Stimulated activated CD4-positive, alpha-beta T cell treated with anti-CD3 and anti-CD28 coated beads, TNF-alpha, amount 100 ng/mL, for 1 hour (primary cell): ENCODE measurements at regions not wholly inside any gene's neighbourhood (a gene's known extent, or its start where the extent isn't known, plus 50 kb on each side); places are given as distances from the start of the nearest gene placed in this dataset.
"Not testable (repeated sequence)": the region's sequence is repeated elsewhere in the genome, so short reads cannot be mapped to it uniquely, and the experiment has no call there.

Source experiments
- DNase-seq, 3 donors: peaks; one replicate each; pipeline ENCODE4 v3.0.0-alpha.2; 2020; ENCODE audit warnings: low read depth in 3 of 3, low spot score in 1 of 3

DNA sequence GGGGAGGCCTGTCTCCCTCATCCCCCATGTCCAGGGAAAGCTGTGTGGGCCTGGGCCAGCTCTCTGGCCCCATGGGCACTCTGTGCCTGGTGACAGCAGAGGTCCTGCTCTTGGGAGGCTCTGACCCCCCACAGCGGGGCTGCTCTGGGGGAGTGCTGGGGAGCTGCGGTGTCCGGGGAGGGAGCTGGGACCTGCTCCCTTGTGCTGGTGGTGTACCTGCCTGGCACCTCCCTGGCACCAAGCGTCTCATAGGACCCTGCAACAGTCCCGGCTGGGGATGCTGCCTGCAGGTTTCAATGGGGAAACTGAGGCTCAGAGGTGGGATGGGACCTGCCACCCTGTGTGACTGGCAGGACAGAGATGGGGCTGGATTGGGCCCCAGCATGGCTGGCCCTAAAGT is 111.3 kb downstream of the KIF26A start:
- no peak for DNase-seq

DNA sequence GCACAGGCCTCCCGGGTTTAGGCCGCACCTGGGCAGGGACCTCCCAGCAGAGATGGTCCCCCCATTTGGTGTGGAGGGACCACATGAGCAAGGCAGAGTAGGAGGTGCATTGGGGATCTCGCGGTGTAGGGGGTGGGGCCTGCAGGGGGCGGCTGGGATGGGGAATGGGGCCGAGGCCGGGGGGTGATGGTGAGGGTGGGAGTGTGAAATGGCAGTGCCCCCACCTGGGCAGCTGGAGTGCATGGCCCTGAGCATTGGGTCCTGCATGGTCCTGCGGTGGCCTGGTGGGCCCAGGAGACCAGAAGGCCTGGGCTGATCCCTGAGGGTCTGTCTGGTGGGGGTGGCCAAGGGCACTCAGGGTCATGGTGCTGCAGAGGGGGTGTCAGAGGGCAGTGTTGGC is 111.8 kb downstream of the KIF26A start:
- no peak for DNase-seq

DNA sequence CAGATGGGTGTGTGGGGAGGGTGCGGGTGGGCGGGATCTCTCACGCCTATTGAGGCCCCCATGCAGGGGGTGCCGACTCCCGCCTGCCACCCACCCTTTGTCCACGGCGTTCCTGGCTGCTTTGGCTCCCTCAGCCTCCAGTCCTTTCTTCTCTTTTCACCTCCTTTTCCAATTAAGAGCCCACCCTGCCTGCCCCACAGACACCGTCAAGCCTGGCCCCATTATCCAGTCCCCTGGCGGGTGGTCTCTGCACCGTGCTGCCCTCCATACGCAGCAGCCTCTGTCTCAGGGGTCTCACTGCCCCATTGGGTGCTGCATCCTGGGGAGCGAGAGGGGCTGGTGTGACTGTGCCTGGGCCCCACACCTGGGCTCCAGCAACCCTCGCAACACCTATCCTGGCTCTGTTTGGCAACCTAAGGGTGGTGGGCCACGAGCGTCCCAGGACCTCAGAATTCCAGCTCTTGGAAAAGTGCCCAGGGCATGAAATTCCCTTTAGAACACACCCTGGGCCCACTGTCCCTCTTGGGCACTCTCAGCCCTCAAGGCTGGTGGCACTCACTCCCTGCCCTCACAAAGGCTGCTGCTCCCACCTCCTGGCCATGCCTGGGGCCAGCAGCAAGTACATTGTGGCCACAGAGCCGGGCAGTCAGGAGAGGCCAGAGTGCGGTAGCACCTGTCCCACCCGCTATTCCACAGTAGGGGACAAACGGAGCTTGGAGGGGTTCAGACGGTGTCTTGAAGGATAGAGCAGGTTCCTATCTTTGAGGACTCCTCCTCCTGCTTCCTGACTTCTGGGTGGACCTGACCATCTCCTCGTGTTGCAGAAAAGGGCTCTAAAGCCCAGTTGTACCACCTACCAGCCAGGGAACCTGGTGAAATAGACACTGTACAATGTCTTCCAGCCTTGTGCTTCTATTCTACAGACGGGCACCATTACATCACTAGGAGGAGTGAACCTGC is 114.1 kb downstream of the KIF26A start:
- no peak for DNase-seq

DNA sequence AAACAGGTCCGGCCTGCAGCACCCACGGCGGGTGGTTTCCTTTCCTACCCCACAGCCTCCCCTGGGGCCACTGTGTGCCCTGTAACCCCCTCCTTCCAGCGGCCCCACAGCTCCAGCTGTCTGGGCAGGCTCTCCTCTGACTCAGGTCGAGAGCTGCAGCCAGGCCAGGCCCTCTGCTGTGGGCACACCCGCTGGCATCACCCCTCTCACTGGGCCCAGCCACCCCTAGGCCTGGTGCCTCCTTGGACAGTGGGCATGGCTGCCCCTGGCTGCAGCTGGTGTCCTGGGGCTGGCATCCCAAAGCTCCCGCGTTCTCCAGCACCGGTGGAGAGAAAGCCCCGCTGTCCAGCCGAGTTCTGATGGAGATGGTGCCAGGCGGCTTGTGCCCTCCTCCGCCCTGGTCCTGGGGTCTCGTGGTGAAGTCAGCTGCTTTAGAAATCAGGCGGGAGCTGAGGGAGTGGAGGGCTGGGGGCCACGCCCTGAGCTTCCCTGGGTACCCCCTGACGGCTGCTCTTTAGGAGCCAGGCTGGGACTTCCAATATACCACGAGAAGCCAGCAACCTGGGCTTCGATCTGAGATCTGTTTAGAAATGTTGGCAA is 114.9 kb downstream of the KIF26A start:
- no peak for DNase-seq

DNA sequence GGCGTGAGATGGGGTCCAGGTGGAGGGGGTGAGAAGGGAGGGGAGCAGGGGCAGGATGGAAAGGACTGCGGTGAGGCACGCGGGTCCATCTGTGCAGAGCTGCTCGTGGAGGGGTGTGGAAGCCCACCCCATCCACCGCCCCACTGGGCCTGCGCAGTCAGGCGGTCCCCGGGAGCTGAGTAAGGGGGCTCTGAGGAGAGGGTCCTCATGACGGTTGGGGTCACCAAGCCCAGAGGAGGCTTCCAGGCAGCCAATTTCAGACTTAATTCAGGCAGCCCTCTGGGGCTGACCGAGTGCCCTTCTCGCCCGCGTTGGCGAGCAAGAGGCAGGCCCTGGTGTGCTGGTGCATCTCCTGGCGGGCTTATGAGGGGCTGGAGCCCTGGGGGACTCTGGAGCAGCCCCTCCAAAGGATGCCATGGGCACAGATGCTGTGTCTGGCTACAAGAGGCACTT is 115.5 kb downstream of the KIF26A start:
- no peak for DNase-seq

DNA sequence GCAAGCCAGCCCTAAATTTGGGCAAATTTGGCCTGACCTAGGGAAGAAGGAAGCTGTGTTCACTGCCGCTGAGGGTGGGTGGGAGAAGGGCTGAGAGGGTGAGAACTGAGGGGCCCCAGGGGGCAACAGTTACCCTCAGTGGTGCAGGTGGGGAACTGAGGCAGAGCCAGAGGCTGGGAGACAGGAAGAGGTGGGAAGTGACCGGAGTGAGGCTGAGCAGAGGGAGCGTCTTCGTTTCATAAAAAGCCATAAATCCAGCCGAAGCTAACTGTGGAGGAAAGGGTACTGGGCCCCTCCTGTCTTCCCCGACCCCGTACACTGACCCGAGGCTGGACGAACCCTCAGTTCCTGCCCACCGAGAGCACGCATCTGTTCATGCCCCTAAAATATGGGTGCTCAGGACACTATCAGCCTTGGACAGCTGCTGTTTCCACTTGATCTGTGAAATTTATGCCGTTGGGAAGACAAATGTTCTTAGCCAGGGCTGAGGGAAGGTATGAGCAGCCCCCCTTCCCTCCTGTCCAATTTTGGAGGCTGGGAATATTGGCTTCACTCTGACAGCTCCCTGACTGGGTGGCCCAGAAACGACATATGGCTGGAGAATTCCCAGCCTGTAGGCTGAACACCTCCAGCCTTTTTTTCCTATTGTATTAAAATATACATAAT is 116.5 kb downstream of the KIF26A start:
- DNase-seq, result no peak

DNA sequence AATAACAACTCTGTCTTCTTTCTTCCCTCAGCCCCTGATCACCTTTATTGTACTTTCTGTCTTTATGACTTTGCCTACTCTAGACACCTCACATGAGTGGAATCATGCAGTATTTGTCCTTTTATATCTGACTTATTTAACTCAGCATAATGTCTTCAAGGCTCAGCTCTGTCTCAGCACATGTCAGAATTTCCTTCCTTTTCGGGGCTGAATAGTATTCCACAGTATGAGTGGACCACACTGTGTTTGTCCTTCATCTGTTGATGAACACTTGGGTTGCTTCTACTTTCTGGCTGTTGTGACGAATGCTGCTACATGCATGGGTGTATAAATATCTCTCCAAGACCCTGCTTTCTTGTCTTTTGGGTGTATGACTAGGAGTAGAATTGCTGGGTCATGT is 117.6 kb downstream of the KIF26A start:
- DNase-seq, result no peak

DNA sequence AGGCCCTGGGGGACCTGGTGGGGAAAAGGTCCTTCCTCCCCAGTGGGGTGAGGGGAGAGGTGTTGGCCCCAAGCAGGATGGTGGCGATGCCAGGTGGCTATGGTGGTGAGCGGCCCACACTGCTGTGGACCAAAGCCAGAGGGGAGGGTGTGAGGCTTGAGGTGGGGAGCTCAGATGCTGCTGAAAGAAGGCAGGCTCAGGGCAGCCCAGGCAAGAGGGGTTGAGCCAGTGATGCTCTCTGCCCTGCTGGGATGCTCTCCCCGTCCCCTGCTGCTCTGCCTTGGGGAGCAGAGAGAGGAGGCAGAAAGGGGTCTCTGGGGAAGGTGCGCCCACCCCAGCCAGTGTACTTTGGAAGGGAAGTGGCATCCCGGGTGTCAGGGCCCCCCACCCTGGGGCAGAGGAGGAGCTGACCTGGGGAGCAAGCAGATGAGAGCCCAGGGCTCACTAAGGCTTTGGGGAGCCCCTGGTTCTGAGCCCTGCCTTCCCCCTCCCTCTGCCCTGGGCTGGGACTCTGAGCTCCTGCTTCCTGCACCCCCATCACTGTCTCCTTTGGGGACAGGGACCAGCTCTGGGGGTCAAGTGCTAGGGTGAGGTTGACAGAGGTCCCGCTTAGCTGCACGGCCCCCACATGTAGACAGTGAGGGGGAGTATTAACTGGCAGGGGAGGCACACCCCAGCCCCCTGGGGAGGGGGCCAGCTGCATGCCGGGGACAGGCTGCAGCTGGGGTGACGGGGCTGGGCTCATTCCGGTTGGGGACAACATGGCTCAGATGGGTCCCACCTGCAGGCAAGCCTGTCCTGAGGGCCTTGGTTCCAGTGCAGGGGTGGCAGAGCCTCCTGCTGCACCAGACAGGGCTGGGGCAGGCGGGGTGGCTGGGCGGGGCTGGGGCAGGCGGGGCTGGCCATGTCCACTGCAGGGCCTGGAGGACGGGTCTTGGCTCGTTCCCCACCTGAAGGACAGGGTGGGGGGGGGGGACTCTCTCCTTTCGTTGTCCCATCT is 124.4 kb downstream of the KIF26A start:
- no peak for DNase-seq

DNA sequence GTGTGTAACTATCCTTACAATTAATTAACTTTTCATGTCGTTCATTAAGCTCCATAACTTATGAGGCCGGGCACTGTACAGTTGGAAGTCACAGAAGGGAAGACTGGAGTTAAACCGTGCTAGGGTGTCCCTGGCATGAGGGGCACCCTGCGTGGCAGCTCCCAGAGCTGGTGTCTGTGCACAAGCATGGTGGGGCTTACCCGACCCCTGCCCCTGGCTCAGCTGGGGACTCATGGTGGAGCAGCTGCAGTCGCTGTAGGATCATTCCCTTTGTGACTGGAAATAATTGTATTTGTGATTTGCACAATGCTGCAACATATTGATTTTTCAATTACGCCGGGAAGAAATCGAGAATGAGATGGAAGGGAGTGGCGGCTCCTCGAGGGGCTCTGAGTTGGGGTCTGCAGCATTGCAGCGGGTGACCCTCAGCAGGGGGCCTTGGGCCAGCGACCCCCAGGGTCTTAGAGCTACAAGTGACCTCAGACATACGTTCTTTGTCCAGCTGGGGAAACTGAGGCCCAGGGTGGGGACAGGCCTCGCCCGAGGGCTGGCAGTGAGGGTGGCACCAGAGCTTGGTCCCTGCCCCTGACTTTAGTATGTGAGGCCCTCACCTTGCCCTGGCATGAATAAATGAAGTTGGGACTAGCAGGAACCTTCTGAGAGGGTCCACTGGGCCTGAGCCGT is 125.4 kb downstream of the KIF26A start:
- DNase-seq, result no peak

DNA sequence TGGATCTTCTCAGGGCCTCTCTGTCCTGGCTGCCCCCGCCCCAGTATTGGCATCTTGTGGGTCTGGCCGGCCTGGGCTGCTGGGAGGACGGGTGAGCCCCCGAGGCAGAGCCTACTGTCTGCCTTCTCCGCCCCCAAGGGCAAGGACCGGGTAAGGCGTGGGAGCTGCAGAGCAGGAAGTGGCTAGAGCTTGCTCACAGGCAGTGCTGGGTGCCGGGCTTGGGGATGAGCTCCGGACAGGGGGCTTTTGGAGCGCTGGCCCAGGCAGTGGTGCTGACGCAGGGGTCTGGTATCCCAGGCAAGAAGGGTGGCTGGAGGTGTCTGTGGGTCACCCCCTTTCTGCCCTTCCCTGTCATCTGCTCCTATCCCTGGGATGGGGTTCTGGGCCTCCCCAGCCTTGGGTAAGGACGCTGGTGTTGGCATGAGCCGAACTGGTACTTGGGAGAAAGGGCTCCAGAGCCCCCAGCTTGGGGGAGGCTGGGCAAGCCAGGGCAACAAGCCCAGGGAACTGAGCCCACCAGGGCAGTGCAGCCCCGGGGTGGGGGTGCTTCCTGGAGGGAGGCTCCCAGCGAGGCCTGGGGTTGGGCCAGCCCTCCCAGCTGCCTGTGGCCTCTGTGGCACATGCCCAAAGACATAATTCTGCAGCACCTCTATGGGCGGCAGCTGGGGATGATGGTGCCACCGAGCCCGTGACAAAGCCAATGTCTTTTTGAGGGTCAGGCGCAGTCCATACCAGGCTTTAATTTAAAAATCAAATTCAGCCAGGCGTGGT is 126.3 kb downstream of the KIF26A start:
- DNase-seq, result no peak

DNA sequence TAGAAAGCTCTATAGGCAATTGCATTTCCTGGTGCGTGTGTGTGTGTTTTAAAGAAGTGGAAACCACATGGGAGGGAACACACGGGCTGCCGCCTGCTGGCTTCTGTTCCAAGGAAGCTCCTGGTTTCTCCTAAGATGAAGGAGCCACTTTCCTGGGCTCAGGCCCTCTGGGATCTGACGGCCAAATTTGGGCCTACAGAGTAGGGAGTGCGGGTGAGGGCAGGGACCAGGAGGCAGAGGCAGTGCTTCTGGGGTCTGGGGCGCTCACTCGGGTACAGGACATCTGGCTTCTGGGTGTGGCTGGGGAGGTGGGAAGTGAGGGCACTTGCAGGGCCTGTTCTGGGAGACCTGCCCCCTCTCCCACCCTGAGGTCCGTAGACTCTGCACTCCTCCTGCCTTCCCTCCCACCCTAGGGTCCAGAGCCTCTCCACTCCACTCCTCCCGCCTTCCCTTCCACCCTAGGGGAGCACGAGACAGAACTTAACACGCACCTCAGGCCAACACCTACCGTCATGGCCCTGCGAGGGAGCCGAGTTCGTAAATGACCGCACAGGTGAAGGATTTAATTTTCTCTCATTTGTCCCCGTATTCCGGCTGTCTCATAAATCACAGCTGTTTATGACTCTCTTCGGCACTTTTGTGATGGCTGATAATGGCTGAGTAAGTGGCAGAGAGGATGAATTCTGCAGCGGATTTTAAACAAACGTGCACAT is 127.7 kb downstream of the KIF26A start:
- no peak for DNase-seq

DNA sequence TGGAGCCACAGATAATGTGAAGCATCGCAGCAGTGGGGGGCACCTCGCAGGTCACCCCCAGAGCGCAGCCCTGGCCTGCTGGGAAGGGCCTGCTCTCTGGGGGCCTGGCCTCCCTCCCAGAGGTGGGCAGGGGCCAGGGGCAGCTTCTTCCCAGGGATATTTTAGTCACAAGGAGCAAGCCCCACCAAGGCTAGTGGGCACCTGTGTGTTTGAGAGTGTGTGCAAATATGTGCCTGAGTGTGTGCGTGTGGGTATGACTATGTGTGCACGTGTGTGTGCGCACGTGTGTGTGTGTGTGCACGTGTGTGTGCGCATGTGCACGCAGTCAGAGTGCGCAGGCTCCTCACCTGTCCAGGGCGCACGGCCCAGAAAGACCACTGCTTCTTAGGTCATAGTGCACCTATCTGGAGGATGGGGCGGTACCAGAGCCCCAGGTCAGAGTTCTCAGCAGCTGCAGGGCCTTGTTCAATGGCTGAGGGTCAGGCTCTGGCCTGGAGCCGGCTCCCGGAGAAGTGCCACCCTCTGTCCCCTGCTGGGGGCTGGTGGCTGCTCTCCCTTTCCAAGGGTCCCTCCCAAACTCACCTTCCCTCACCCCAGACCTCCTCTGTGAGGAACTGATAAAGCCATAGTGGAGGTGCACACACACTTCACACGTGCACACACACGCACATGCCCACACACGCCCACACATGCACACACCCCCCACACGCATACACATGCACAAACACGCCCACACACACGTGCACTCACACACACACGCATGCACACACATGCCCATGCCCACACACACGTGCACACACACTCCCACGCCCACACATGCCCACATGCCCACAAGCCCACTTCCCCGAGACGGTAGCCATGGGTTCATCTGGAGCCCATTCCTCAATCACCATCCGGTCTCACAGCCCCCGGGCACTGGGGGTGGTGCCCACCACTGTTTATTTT is 128.5 kb downstream of the KIF26A start:
- DNase-seq, result no peak

DNA sequence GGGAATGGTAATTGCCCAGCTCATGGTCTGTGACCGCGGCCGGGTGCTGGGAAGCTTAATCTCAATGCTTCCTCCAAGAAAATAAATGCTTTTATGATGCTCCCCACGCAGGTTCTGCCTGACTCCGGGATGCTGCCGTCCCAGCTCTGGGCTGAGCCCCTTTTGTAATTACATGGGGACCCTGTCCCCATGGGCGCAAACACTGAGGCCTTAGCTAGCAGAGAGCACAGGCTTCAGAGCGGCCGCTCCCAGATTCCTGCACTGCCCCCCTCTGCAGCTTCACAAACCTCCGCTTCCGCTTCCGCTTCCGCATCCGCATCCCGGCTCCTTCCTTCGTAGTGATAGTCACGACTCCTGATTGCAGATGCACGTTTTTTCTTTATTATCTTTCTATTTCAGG is 129.5 kb downstream of the KIF26A start:
- no peak for DNase-seq

DNA sequence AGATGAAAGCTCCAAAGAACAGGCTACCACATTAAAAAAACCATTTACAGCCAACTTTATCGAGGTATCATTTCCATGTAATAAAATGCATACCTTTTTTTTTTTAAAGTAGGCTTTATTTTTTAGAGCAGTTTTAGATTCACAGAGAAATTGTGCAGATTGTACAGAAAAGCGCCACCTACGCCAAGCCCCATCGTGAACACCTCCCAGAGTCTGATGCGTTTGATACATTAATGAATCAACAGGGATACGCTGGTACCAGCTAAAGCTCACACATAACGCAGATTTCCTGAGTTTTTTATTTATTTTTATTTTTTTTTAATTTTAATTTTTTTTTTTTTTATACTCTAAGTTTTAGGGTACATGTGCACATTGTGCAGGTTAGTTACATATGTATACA is 129.9 kb downstream of the KIF26A start:
- DNase-seq, result no peak

DNA sequence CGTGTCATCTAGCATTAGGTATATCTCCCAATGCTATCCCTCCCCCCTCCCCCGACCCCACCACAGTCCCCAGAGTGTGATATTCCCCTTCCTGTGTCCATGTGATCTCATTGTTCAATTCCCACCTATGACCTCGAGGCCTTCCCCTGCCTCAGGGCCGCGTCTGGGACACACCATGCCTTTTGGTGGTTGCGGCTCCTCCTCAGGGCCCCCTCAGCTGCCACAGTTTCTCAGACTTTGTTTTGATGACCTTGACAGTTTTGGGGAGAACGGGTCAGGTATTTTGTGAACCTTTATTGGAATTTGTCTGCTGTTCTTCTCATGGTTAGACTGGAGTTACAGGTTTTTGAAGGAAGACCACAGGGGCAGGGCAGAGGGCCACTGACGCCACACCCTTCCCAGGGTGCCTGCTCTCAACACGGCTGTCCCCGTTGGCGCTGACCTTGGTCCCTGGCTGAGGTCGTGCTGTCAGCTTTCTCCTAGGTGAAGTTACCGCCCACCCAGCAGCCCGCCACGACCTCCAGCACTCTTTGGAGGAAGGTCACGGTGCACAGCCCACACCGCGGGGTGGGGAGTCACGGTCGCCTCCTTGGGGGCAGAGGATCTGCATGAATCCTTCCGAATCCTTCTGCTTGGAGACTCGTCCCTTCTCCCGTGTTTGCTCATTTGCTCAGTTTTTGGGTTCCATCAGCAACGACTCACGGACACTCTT is 130.5 kb downstream of the KIF26A start:
- DNase-seq, result no peak

DNA sequence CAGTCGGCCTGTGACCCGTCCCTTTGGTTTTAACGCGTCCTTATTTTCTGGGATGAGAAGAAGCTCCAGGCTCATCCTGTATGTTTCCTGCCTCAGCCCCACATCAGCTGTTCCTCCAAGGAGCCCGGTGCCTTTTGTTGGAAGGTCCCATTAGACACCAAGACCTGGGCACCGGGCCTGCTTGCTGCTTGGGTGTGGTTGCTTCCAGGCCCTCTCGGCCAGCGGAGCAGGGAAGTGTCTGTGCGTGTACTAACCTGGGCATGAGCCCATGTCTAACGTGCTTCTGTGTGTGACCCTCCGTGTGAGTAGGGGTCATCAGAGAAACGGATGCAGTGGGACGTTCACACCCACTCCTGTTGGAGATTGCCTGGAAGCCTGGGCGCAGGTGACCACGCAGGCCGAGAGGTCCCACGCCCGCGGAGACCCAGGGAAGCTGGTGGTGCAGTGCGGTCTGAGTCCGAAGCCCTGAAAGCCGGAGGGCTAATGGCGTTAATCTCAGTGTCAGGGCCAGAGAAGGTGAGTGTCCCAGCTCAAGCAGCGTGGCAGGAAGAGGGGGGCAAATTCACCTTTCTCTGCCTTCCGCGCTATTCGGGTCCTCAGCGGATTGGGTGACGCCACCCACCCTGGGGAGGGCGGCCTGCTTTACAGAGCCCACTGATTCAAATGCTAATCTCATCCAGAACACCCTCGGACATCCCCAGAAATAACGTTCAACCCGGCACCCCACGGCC is 131.3 kb downstream of the KIF26A start:
- DNase-seq, result not testable (repeated sequence)
